Gastroesophageal sphincter (tissue), 3 donors: ENCODE measurements at regions not wholly inside any gene's neighbourhood (a gene's known extent, or its start where the extent isn't known, plus 50 kb on each side); places are given as distances from the start of the nearest gene placed in this dataset.

Experiments used
- CTCF ChIP-seq, 4 experiments: fragments of 200-600 bp in 2 of 4; fragments of 450-650 bp in 2 of 4; sonication (generic) in 1 of 4; IDR thresholded peaks; one replicate each; pipeline ENCODE4 v1.5.1; 2017 to 2019; ENCODE audit warnings: antibody characterized with exemption in 4 of 4, mild to moderate bottlenecking in 2 of 4, moderate library complexity in 2 of 4
- EP300 ChIP-seq: sonication (generic); formaldehyde crosslinking; IDR thresholded peaks from one replicate; pipeline ENCODE4 v1.6.1; 2017; ENCODE audit warnings: antibody characterized with exemption, mild to moderate bottlenecking
- POLR2A ChIP-seq, 2 donors: fragments of 450-650 bp; IDR thresholded peaks; one replicate each; pipeline ENCODE4 v1.6.1; 2017; ENCODE audit warnings: antibody characterized with exemption in 2 of 2, mild to moderate bottlenecking in 2 of 2, moderate library complexity in 1 of 2
- POLR2AphosphoS5 ChIP-seq: sonication (generic); formaldehyde crosslinking; IDR thresholded peaks from one replicate; pipeline ENCODE4 v1.6.1; 2017; ENCODE audit warnings: antibody characterized with exemption

- TF ChIP-seq CTCF (IDR thresholded peaks at IDR 0.05) (no peak), POLR2AphosphoS5 (no peak), POLR2A (IDR thresholded peaks at IDR 0.05) (no peak), EP300 (no peak)
These were observed 75.1 kb upstream of the AFDN start for GRCh38 chr6:167751579-167752115.
